ENCODE measurements at regions not wholly inside any gene's neighbourhood (a gene's known extent, or its start where the extent isn't known, plus 50 kb on each side); places are given as distances from the start of the nearest gene placed in this dataset.

- DNase-seq = no peak
Observed at GRCh38 chr2:144152817-144153271, 367.1 kb downstream of the ZEB2 start.

GRCh38 chr2:144151851-144152250 lies 368.1 kb downstream of the ZEB2 start:
- no peak for DNase-seq

DNA sequence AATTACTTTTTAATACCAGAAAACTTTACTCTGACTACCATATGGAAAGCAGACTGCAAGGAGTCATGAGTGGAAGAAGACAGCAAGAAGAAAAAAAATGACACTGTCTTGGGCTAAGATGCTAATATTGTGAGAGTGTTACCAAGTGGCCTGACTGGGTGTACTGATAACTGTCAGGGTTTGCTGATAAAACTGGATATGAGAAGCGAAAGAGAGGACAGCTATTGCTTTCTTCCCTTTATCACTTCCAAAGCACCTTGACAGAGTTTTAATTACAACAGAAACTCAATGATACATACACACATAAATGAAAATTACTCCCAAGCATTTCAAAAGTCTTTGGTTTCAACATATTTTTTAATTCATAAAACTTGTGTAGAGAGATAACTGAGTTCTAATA lies 368.5 kb downstream of the ZEB2 start:
- no peak for DNase-seq

- no peak for DNase-seq
Observed at GRCh38 chr2:144147356-144147755, 372.6 kb downstream of the ZEB2 start.

GRCh38 chr2:144146876-144147275 lies 373.0 kb downstream of the ZEB2 start:
- no peak for DNase-seq

DNA sequence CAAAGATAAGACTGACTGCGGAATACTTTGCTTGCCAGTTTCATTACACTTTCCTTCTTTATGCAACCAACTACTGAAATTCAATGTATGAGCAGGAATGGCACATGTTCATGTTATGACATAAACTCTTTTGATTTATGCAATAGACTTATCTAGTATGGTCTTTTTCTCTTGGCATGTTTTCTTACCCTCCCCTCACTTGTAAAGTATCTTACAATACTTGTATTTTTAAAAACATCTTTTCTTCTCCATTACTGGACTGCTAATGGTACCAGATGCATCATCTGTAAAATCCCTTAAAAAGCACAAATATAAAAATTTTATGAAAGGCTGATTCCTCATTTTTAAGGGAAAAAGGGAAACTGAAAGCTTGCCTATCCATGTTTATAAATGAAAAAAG lies 373.8 kb downstream of the ZEB2 start:
- no peak for DNase-seq

- DNase-seq = no peak
Observed at GRCh38 chr2:144143294-144144151, 376.4 kb downstream of the ZEB2 start.

DNA sequence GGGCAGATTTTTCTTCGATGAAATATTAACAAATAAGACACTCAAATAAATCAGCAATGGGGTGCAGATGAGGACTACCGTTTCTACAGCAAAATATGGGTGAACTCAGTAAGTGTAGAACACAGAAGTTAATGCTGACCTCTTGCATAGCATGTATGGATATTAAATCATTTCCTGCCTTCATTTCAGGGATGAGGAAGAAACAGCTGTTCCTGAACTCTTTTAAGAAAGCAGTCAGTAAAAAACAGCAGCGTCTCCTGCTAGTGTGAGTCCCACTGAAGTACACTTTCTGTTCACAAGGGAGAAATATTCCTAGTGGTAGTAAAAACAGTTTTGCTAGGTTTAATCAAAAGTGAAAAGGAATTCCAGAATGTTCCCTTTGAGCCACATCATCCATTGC lies 379.0 kb downstream of the ZEB2 start:
- no peak for DNase-seq

DNA sequence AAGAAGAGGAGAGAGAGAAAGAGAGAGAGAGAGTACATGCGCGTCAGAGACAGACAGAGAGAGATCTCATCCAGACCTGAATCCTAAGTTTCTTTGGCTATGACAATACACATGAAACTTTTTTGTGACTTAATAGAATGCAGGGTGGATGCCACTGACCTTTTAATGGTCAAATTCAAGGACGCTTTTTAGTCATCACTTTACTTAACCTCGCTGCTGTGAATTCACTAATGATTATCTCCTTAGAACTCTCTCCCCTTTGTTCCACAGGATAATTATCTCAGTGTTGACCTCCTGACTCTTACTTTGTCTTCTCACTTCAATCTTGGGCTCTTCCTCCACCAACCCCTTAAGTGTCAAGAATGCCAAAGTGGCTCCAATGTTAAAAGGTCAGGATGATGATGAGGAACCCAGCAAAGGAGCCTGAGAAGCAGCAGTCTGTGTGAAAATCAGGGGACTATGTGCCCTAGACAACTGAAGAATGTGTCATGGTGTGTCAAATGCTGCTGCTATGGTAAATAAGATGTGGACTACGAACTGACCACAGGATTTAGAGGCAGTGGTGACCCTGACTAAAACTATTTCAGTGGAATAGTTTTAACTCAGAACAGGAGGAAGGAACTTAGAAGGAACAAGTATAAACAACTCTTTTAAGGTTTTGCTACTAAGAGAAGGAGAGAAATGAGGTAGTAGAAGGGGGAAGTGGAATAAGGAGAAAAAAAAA lies 382.1 kb downstream of the ZEB2 start:
- no peak for DNase-seq

DNA sequence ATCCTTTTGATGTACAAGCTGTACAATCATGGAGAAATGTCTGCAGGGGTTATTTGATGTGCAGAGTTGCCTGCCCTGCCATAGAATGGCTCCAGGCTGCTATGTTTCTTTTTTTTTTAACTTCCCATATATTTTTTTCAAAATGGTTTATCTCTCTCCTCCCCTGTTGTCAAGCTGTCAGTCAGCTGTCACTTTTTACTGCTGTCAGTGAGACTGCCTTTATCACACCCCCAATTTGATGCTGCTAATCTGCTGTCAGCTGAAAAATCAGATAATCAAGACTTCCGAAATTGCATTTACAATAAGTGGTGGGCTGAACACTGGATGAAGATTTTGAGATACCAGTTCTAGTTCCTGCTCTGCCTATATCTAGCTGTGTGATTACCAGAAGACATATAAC lies 382.6 kb downstream of the ZEB2 start:
- DNase-seq = no peak

GRCh38 chr2:144136297-144137010 lies 383.5 kb downstream of the ZEB2 start:
- no peak for DNase-seq

GRCh38 chr2:144133936-144134665 lies 385.8 kb downstream of the ZEB2 start:
- no peak for DNase-seq

DNA sequence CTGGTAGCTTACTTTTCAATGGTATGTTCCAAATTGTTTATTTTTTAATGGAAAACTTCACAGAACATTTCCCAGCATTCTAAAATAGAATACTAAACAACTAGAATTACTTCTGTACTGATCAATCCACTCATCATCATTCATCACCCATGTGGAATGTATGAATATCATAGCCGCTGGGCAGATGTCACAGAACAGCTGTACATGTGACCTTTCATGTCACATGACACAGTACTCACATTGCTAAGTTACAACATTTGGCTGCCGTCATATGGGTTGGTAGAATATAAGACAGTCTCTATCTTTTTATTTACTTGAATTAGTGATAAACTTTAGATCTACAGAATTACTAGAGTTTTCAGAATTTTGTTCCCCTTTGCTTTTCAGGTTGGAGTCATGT lies 387.6 kb downstream of the ZEB2 start:
- DNase-seq = no peak

- DNase-seq = no peak
Observed at GRCh38 chr2:144131042-144131441, 388.9 kb downstream of the ZEB2 start.

DNA sequence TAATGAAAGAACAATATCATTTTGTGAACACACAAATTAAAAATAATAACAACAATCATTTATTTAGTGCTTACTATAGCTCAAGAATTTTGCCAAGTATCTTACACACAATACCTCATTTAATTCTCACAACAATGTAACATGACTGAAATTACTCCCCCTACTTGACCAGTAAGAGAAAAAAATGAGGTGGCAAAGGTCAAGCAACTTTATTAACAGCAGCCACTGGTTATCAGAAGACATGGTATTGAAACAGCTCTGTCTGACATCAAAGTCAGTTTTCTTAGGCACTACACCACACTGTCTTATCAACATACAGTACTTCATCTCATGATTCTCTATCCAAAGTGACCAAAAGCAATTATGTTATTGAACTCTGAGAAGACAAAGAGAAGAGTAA lies 389.4 kb downstream of the ZEB2 start:
- no peak for DNase-seq

DNA sequence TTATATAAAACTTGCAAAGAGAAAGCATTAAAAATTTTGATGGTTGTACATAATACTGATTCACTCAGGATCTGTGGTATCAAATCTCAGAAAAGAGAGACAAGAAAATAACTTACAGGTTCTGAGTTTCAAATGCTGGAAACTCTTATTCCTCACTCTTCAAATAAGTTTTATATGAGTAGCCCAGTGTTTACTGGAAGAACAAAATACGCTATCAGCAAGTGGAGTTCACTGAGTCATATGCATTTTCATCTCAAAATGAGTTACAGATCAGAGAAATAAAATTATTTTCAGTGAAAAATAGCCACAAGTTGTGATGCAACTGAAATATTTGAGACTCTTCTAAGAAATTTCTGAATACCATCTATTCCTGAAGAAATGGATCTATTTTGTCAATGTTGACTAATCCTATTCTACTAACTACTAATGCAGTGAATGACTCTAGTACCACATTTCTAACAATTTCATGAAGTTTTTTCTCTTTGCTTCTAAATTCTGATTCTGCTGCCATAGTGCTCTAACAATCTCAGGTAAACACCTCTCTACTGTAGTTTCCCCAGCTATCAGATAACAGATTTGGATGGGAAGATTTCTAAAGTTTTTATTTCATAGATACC lies 391.7 kb downstream of the ZEB2 start:
- DNase-seq = no peak

GRCh38 chr2:144127693-144128092 lies 392.2 kb downstream of the ZEB2 start:
- DNase-seq = no peak

GRCh38 chr2:144126302-144126701 lies 393.6 kb downstream of the ZEB2 start:
- DNase-seq = no peak

DNA sequence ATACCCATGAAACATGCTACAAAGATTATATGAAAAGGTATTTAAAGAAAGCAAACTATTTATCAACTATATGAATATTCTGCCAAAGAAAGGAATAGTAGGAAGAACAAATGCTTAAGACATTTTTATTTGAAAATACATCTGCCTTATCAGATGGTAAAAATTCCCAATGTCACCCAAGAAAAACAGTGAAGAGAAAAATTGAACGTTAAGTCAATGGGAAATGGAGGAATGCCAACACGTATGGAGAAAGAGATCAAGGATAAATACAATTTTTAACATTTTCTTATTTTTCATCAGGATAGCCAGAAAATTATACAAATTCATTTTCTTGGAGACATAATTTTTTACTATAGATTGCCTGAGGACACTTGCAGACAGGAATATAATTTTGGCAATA lies 394.2 kb downstream of the ZEB2 start:
- no peak for DNase-seq

DNA sequence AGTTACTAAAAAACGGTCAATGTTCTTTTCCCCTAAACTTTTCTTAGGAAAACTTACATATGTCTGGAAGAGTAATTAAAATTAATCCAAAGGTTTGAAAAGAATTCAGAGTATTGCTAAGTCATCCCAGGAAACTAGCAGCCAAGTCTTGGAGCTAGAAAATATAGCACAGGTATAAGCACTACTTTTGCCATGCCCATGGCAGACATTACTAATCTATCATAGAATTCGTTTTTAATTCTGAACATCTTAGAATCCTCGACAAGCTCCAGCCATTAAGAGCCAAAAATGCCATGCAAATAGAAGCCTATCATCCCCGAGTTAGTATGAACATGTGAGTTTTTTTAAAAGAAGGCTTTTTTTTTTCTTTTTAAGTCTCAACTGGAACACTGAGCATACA lies 395.0 kb downstream of the ZEB2 start:
- no peak for DNase-seq

DNA sequence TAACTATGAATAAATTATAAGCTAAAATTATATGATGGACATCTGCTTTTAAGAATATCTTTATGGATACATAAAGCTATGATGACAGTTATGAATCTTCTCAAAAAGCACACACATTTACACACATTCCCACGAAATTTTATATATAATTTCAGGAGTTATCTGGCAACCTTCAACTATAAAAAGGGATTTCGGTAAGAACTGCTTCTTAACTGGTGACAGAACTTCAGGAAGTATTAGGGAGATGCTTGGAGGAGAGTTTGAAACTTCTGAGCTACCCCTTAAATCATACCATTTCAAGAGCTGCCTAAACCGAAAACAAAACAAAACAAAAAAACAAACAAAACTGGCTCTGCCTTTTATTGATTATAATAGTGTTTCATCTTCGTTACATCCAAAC lies 399.4 kb downstream of the ZEB2 start:
- no peak for DNase-seq

- DNase-seq = no peak
Observed at GRCh38 chr2:144117086-144117485, 402.8 kb downstream of the ZEB2 start.
